HG02759 (cell line): ENCODE measurements at regions not wholly inside any gene's neighbourhood (a gene's known extent, or its start where the extent isn't known, plus 50 kb on each side); places are given as distances from the start of the nearest gene placed in this dataset.

ENCODE experiments used
- ATAC-seq: cut with Tn5 transposase; IDR thresholded peaks from one replicate; pipeline ENCODE4 v1.9.1; 2021; ENCODE audit warnings: mild to moderate bottlenecking, moderate library complexity; ENCODE audit not compliant: unreplicated experiment

- ATAC-seq, result no peak
Observed at GRCh38 chr1:219670426-219671149, 57.7 kb upstream of the ZC3H11B start.

GRCh38 chr1:219669556-219669955 lies 56.7 kb upstream of the ZC3H11B start:
- no peak for ATAC-seq

GRCh38 chr1:219669042-219669441 lies 56.1 kb upstream of the ZC3H11B start:
- no peak for ATAC-seq

GRCh38 chr1:219668446-219668845 lies 55.5 kb upstream of the ZC3H11B start:
- no peak for ATAC-seq

- no peak for ATAC-seq
Observed at GRCh38 chr1:219666242-219666641, 53.3 kb upstream of the ZC3H11B start.

GRCh38 chr1:219665089-219665488 lies 52.2 kb upstream of the ZC3H11B start:
- ATAC-seq, result no peak

GRCh38 chr1:219664310-219665029 lies 51.6 kb upstream of the ZC3H11B start:
- no peak for ATAC-seq
